ENCODE measurements at regions not wholly inside any gene's neighbourhood (a gene's known extent, or its start where the extent isn't known, plus 50 kb on each side); places are given as distances from the start of the nearest gene placed in this dataset.

- WGBS, 4 donors, result 56 to 69% (median 61%) methylated on average over 5 of the region's 5 CpGs
- DNase-seq (no peak), ATAC-seq (no peak)
- Histone ChIP-seq H3K27me3 (peaks cover 0 to 12% (median 0%) of the 10 kb centered on the region in 9 donors), H3K36me3 (no peaks in the 10 kb centered on the region), H3K4me1 (no peaks in the 10 kb centered on the region), H3K27ac (no peak overlapping the region), H3K9me3 (no peaks in the 10 kb centered on the region), H3K4me3 (no peak overlapping the region)
- intact Hi-C loops (cut with DNase I), result no loop called here
- TF ChIP-seq CTCF (IDR thresholded peaks at IDR 0.05) (no peak), POLR2A (IDR thresholded peaks at IDR 0.05) (no peak)
These were observed 203.0 kb upstream of the DYNLRB2 start for GRCh38 chr16:80337786-80338185.

- intact Hi-C loops (cut with DNase I), result no loop called here
These were observed 210.0 kb upstream of the DYNLRB2 start for GRCh38 chr16:80330803-80331202.

GRCh38 chr16:80330150-80330549, 210.6 kb upstream of the DYNLRB2 start:
- no peak for TF ChIP-seq POLR2A (IDR thresholded peaks at IDR 0.05)
- Histone ChIP-seq H3K36me3 (no peaks in the 10 kb centered on the region), H3K27ac (no peak overlapping the region), H3K4me1 (no peaks in the 10 kb centered on the region), H3K27me3 (peaks cover 0 to 11% (median 0%) of the 10 kb centered on the region in 9 donors), H3K4me3 (no peak overlapping the region), H3K9me3 (no peaks in the 10 kb centered on the region)
- WGBS, 4 donors, result 81 to 96% (median 85%) methylated on average over 3 of the region's 3 CpGs
- ATAC-seq, result no peak
- intact Hi-C loops (cut with DNase I), result no loop called here
- DNase-seq, result no peak

More at GRCh38 chr16:80330803-80331202, 210.0 kb upstream of the DYNLRB2 start:
- H3K4me3 ChIP-seq, result no peak overlapping the region
- 79 to 89% (median 84%) methylated on average over 3 of the region's 3 CpGs for WGBS, 4 donors
- DNase-seq, result no peak
- no peak overlapping the region for H3K27ac ChIP-seq
- H3K36me3 ChIP-seq, result no peaks in the 10 kb centered on the region
- H3K9me3 ChIP-seq, result no peaks in the 10 kb centered on the region
- ATAC-seq, result no peak
- TF ChIP-seq CTCF (IDR thresholded peaks at IDR 0.05) (no peak), POLR2A (IDR thresholded peaks at IDR 0.05) (no peak)
- H3K4me1 ChIP-seq, result no peaks in the 10 kb centered on the region
- H3K27me3 ChIP-seq, result peaks cover 0 to 10% (median 0%) of the 10 kb centered on the region in 9 donors

- Histone ChIP-seq H3K27ac (no peak overlapping the region), H3K4me3 (no peak overlapping the region), H3K36me3 (no peaks in the 10 kb centered on the region), H3K9me3 (no peaks in the 10 kb centered on the region), H3K27me3 (peaks cover 0 to 19% (median 0%) of the 10 kb centered on the region in 9 donors), H3K4me1 (no peaks in the 10 kb centered on the region)
- intact Hi-C loops (cut with DNase I), result no loop called here
- TF ChIP-seq POLR2A (IDR thresholded peaks at IDR 0.05) (no peak), CTCF (IDR thresholded peaks at IDR 0.05) (no peak)
- DNase-seq, result no peak
- ATAC-seq, result no peak
- 15 to 27% (median 17%) methylated on average over 1 of the region's 1 CpG for WGBS, 4 donors
These were observed 213.1 kb upstream of the DYNLRB2 start for GRCh38 chr16:80327740-80328139.

- H3K27me3 ChIP-seq, result peaks cover 0 to 20% (median 0%) of the 10 kb centered on the region in 9 donors
- no peaks in the 10 kb centered on the region for H3K4me1 ChIP-seq
- ATAC-seq, result no peak
- no peaks in the 10 kb centered on the region for H3K9me3 ChIP-seq
- no peak for TF ChIP-seq POLR2A (IDR thresholded peaks at IDR 0.05)
- TF ChIP-seq CTCF (IDR thresholded peaks at IDR 0.05), result no peak
- H3K27ac ChIP-seq, result no peak overlapping the region
- 53 to 59% (median 56%) methylated on average over 3 of the region's 3 CpGs for WGBS, 4 donors
- H3K36me3 ChIP-seq, result no peaks in the 10 kb centered on the region
- no peak overlapping the region for H3K4me3 ChIP-seq
- DNase-seq, result no peak
- intact Hi-C loops (cut with DNase I), result no loop called here
These were observed 216.4 kb upstream of the DYNLRB2 start for GRCh38 chr16:80324371-80324770.
